ENCODE measurements at regions not wholly inside any gene's neighbourhood (a gene's known extent, or its start where the extent isn't known, plus 50 kb on each side); places are given as distances from the start of the nearest gene placed in this dataset.

GRCh38 chr21:38577887-38578286 is 79.6 kb upstream of the ERG start:
- TF ChIP-seq CTCF (IDR thresholded peaks at IDR 0.05; ENCODE audit: unreplicated experiment): no peak
- Mint-ChIP-seq H3K36me3 (ENCODE audit: insufficient read depth, unreplicated experiment) (no peaks in the 10 kb centered on the region), H3K27ac (ENCODE audit: low read depth, unreplicated experiment) (no peak overlapping the region), H3K4me3 (ENCODE audit: unreplicated experiment) (no peak overlapping the region), H3K27me3 (ENCODE audit: insufficient read depth, unreplicated experiment) (peaks cover 61% of the 10 kb centered on the region), H3K9me3 (ENCODE audit: unreplicated experiment) (no peaks in the 10 kb centered on the region), H3K4me1 (ENCODE audit: insufficient read depth, unreplicated experiment) (no peaks in the 10 kb centered on the region)
- ChIA-PET POLR2A (interaction anchor here (0.7 kb wide), 1 partner anchor 47 kb away, joined by 3 read pairs; no protein-coding TSS in a partner anchor), CTCF (no interaction called here)
- no TSS peak for BruUV-seq (replicated peaks)
- no peak for DNase-seq (ENCODE audit: unreplicated experiment)
- intact Hi-C loops (cut with micrococcal nuclease): no loop called here

- H3K9me3 Mint-ChIP-seq (ENCODE audit: unreplicated experiment): peaks cover 11% of the 10 kb centered on the region
- intact Hi-C loops (cut with micrococcal nuclease): no loop called here
- H3K36me3 Mint-ChIP-seq (ENCODE audit: insufficient read depth, unreplicated experiment): no peaks in the 10 kb centered on the region
- ChIA-PET POLR2A (interaction anchor here (0.7 kb wide), 2 partner anchors 119 to 515 kb away, joined by 3 read pairs; no protein-coding TSS in a partner anchor), CTCF (interaction anchor here (0.6 to 1.5 kb wide), 2 partner anchors 12 to 208 kb away, joined by 3 to 5 read pairs; no protein-coding TSS in a partner anchor)
- BruUV-seq (replicated peaks): no TSS peak
- no peak overlapping the region for H3K4me3 Mint-ChIP-seq (ENCODE audit: unreplicated experiment)
- H3K27ac Mint-ChIP-seq (ENCODE audit: low read depth, unreplicated experiment): no peak overlapping the region
- H3K27me3 Mint-ChIP-seq (ENCODE audit: insufficient read depth, unreplicated experiment): peaks cover 69% of the 10 kb centered on the region
- no peak for DNase-seq (ENCODE audit: unreplicated experiment)
- no peaks in the 10 kb centered on the region for H3K4me1 Mint-ChIP-seq (ENCODE audit: insufficient read depth, unreplicated experiment)
- TF ChIP-seq CTCF (IDR thresholded peaks at IDR 0.05; ENCODE audit: unreplicated experiment): no peak
These were observed 92.4 kb upstream of the ERG start for GRCh38 chr21:38590449-38591217.

GRCh38 chr21:38591218-38591537 is 92.9 kb upstream of the ERG start:
- Mint-ChIP-seq H3K27ac (ENCODE audit: low read depth, unreplicated experiment) (no peak overlapping the region), H3K9me3 (ENCODE audit: unreplicated experiment) (peaks cover 11% of the 10 kb centered on the region), H3K4me3 (ENCODE audit: unreplicated experiment) (no peak overlapping the region), H3K27me3 (ENCODE audit: insufficient read depth, unreplicated experiment) (peaks cover 73% of the 10 kb centered on the region), H3K4me1 (ENCODE audit: insufficient read depth, unreplicated experiment) (no peaks in the 10 kb centered on the region), H3K36me3 (ENCODE audit: insufficient read depth, unreplicated experiment) (no peaks in the 10 kb centered on the region)
- intact Hi-C loops (cut with micrococcal nuclease): no loop called here
- no peak for DNase-seq (ENCODE audit: unreplicated experiment)
- no TSS peak for BruUV-seq (replicated peaks)
- TF ChIP-seq CTCF (IDR thresholded peaks at IDR 0.05; ENCODE audit: unreplicated experiment): no peak
- CTCF ChIA-PET: interaction anchor here (0.6 to 1.5 kb wide), 2 partner anchors 11 to 208 kb away, joined by 3 to 5 read pairs; no protein-coding TSS in a partner anchor
- POLR2A ChIA-PET: no interaction called here

- H3K36me3 Mint-ChIP-seq (ENCODE audit: insufficient read depth, unreplicated experiment): no peaks in the 10 kb centered on the region
- no peaks in the 10 kb centered on the region for H3K4me1 Mint-ChIP-seq (ENCODE audit: insufficient read depth, unreplicated experiment)
- H3K9me3 Mint-ChIP-seq (ENCODE audit: unreplicated experiment): no peaks in the 10 kb centered on the region
- H3K27me3 Mint-ChIP-seq (ENCODE audit: insufficient read depth, unreplicated experiment): peaks cover 82% of the 10 kb centered on the region
- intact Hi-C loops (cut with micrococcal nuclease): no loop called here
- CTCF ChIA-PET: interaction anchor here (0.6 kb wide), 1 partner anchor 240 kb away, joined by 3 read pairs; no protein-coding TSS in a partner anchor
- no peak for DNase-seq (ENCODE audit: unreplicated experiment)
- POLR2A ChIA-PET: no interaction called here
- H3K27ac Mint-ChIP-seq (ENCODE audit: low read depth, unreplicated experiment): no peak overlapping the region
- BruUV-seq (replicated peaks): no TSS peak
- H3K4me3 Mint-ChIP-seq (ENCODE audit: unreplicated experiment): no peak overlapping the region
- TF ChIP-seq CTCF (IDR thresholded peaks at IDR 0.05; ENCODE audit: unreplicated experiment): no peak
These were observed 98.2 kb upstream of the ERG start for GRCh38 chr21:38596264-38597042.

All from MCF 10A (cell line).